NOMO-1 treated with DMSO at 0.1 percent for 48 hours (cell line): ENCODE measurements at regions not wholly inside any gene's neighbourhood (a gene's known extent, or its start where the extent isn't known, plus 50 kb on each side); places are given as distances from the start of the nearest gene placed in this dataset.

ENCODE experiments used
- DNase-seq: peaks from one replicate; lab custom pipeline; 2025; ENCODE audit not compliant: unreplicated experiment; lab: John Stamatoyannopoulos, UW

GRCh38 chr2:8627692-8628085 is 54.2 kb upstream of the ID2 start:
- no peak for DNase-seq

- DNase-seq: no peak
Measured at GRCh38 chr2:8628179-8628865, 53.5 kb upstream of the ID2 start.

GRCh38 chr2:8628866-8629209 is 53.0 kb upstream of the ID2 start:
- no peak for DNase-seq

GRCh38 chr2:8629402-8629801 is 52.5 kb upstream of the ID2 start:
- DNase-seq: no peak

- no peak for DNase-seq
Measured at GRCh38 chr2:8630676-8631464, 51.0 kb upstream of the ID2 start.

- DNase-seq: no peak
Measured at GRCh38 chr2:8631465-8632005, 50.3 kb upstream of the ID2 start.
